Right kidney (tissue), 1 donor: ENCODE measurements at regions not wholly inside any gene's neighbourhood (a gene's known extent, or its start where the extent isn't known, plus 50 kb on each side); places are given as distances from the start of the nearest gene placed in this dataset.

Source experiments
- DNase-seq: peaks from one replicate; pipeline ENCODE4 v3.0.0-alpha.2; 2016

DNA sequence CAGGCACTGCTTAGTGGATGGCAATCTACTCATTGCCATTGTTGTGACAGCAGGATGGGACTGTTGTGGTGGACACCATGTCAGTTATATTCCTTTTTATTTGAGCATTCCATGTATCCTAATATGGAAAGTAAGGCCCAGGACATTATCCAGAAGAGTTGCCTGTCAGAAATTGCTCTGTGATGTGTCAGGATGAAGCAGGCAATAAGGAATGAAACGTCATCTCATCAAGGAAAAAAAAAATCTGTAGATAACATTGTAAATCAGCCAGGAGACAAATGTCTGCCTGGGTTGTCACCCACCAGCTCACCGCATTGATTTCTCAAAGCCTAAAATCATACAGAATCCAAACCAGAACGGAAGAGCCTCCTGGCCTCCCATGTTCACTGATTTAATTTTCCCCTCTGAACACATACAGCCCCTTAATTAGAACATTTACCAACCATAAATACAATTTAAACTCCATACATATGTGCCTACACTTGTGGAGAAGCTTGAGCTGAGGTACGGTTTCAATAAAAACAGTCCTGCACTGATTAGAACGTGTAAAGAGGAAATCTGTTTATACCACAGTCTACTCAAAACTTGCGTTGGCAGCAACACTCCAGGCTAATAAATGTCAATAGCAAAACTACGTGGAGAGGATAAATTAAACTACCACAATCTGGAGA, 73.9 kb downstream of the FOXD1 start:
- no peak for DNase-seq

DNA sequence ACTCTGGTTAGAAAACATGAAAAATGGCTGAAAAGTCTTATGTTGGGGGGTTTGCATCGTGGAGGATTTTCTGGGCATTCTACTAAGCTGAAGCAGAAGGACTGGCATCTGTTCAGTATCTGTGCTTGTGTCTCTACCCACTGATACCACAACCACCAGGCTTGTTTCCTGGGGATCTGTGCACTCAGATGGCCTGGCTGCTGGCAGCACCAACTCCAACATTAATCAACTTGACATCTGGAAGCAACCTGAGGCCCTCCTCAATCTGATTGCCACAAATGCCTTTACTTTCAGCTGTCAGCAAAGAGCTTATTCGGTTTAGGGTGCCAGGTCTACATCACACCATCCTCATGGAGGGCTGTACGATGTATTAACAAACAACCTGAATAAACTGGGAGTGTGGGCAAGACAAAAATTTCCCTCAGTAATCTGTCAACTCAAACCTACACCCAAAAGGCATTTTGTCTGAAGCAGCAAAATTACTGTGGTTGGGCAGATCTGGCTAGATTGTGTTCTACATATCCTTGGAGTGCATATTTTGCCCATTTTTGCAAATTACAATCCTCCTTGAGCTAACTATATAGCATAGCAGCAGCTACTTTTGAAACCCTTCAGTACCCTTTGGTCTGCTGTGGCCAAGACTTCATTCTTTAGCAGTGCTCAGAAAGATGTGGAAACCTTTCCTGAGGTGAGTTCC, 74.6 kb downstream of the FOXD1 start:
- DNase-seq: no peak

DNA sequence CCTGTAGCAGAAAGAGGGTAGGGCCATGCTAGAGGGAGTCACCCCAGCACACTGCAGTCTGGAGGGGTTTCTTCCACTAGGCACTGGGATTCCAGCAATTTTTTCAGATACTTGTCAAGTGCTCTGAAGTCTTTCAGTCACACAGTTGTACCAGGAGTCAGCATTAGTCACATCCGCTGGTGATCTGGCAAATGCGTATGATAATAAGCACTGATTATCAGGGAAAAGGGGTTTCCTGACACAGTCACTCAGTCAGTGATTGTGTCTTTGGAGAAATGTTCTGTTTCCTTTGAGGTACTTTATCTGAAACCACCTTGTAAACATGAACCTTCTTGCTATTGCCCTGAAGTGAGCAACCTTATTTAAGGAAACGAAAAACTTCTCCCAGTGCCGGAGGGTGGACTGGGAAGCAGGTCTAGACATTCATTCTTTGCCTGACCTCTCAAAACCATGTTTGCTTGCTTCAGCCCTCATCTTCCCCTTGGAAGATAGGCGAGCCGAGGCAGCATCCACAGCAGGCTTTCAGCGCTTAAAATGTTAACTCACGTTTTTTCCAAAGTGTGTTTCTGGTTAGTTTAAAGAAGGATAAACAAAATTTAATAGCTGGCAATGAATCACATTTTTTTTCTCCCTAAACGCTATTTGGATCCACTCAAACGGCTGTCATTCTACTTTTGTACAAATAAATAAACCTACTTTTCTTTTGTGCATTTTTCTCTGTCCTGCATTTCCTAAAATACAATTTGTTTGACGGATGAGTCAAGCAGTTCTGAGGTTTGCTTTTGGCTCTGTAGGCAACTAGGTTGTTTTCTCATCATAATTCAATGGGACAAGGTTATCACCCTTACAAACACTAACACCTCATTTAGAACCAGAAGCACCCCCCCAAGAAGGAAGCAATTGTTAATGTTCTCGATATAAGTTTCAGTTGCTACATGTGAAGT, 77.7 kb downstream of the FOXD1 start:
- DNase-seq: no peak

DNA sequence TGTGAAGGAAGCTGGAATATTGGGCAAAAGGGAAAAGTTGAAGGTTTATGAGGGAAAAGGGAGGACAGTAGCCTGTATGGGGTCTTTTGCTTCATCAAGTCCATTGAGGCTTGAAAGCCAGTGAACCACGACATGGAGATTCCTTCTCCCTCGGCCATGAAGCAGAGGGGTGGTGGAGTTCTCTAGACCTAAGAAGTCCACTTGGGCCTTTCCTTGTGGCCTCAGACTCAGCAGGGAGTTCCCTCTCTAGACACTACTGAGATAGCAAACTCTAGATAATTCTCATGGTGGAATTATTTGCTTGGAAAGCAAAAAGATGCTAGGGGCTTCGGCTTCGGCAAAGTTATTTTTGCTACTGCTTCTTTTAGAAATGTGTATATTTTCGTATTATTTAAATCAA, 78.5 kb downstream of the FOXD1 start:
- DNase-seq: no peak

DNA sequence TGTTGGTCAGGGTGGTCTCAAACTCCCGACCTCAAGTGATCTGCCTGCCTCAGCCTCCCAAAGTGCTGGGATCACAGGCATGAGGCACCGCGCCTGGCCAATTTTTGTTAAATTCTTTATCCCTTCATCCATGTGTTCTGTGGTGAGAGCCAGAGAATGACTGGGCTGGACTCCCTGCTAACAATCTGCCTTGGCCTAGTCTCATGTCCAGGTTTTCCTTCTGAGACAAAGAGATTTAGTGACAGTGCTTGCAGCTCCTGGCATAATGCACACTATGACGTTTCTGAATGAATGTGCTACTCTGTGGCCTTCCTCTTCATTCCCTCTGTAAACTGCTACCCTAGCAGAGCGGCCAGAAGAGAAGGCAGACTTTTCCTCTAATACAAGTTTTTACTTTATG, 79.3 kb downstream of the FOXD1 start:
- DNase-seq: no peak

DNA sequence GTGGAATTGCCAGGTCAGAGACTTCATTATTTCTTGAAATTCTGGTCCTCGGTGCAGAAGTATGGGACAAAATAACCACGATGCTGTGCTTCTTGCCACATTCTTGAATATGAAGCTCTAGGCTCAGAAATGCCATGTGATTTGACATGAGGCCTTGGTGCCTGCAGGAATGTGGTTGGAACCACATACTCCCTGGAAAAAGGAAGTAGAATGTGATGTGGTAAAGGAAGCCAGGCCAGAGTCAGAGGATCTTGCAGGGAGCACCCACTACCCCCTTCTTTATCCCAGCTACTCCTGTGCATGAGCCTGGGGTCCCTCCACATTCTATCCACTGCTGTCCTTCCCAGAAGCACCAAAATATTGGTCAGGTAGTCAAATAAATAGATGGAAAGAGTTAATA, 80.9 kb downstream of the FOXD1 start:
- no peak for DNase-seq

DNA sequence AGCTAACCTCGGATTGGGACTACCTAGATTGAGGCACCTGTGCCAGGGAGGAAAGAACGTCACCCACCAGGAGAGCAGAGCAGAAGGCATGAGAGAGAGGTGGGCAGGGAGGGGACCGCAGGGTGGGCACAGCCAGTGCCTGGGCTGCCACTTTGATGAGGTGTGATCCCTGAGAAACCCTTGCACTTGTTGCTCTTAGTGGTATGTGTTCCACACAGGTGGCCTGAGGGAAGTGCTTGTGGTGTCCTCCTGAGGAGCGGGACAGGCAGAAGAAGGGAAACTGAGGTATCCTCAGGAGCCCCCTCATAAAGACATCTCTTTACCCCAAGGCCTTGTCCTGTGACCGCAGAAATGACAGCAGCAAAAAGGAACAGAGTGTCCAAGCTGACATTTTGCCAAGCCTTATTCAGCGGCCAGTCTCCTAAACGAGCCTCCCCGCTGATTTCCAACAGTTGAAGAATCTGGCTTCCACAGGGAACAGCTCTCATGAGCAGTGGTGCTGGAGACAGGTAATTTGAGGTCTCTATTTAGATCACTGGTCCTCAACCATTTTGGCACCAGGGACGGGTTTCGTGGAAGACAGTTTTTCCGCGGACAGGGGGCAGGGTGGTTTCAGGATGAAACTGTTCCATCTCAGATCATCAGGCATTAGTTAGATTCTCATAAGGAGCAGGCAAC, 82.4 kb downstream of the FOXD1 start:
- no peak for DNase-seq

DNA sequence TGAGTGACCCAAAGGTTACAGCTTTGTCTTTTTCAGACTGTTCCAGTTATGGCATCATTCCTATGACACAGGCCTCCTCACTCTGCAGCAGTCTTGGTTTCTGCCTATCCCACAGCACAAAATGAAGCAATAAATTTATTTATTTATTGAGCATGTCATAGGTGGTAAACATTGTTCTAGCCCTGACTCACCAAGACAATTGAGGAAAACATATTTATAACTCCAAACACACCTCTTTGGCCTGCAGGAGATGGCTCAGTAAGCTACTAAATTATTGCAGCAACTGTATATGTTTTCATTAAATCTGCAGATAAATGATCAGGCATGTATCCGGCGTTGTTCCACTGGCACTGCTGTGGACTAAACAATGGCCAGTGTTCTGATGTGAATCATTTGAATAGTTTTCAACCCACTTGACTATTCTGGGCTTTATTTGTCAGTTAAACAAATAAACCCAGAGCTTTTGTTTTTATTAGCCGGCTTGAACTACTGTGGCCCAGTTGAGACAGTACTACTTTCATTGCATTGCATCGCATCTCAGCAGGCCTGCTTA, 83.2 kb downstream of the FOXD1 start:
- no peak for DNase-seq

DNA sequence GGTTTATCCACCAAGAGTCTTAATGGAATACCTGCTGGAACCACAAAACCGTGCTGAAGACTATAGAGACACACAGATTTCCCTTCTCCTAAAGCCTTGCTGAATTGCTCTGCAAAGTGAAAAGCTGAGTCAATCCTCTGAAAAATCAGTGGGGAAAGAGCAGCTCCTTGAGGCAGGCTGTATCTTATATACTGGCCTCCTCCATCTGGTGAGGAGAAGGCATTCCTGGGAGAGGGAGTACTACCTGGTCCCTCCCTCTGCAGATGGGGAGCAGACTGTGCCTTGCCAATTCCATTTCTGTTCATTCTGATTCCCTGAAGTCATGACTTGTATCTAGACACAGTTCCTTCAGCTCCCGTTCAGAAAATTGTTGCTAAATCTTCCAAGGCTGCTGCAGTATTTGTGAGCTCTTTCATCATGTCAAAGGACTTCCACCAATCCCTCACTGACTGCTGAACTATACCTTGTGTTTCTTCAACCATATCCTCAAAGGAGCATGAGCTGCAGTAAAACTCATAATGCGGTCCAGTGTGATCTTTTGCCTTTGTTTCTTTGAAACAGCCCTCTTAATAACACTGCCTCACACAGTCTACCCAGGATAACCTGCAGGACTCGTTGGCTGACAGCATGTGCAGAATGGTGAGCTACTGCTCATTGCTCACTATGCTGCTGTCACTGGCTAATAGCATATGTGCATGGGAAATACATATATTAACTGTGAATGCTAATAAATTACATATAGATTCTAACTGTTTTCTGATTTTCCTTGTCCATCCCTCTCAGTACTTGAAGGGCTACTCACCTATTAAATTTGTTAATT, 84.5 kb downstream of the FOXD1 start:
- DNase-seq: no peak

DNA sequence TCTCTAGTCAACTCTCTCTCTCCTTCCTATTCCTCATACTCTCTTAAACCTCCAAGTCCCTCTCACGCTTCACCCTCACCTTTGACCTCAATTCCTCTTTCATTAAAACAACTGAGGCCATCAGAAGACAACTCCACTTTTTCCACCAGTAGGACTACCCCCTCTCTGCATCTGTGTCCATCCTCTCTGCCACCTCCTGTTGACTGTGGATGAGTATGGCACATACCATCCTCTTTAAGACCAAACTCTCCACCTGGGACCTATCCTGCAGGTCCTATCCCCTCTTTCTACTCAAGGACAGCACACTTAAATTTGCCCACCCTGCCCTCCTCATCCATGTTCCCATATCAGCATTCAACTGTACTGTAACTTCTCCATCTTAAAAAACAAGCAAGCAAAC, 89.2 kb downstream of the FOXD1 start:
- DNase-seq: no peak

DNA sequence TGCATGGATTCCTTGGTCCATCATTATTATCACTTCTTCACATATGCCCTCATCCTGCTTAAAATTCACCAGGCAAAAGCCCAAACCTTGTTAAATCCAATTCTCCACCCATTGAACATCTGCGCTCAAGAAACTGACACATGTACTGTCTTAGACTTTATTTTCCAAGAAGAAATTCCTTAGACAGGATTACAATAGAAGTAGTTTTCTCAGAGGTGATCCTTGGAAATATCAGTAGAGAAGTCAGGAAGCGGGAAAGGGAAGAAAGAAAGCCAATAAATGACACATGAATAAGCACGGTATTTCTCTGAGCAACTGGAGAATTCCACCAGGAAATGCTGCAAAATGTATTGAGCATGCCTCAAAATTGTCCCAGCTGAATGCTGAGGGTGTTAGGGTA, 90.2 kb downstream of the FOXD1 start:
- no peak for DNase-seq

DNA sequence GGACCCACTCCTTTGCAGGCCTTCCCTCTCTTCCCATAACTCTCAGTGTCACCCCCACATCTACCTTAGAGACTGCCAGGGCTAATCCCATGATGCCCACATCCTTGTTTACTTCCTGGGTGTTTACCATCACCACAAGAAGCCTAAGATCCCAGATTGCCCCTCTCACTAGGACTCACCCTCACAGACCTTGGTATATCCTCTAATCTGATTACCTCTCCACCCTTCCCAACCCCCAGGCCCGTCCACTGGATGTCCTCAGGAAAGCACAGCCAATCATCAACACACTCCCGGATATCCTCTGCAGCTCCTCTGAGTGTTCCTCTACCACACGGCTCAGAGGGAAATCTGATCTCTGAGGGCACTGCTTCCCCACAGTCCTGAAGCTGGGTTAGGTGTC, 91.0 kb downstream of the FOXD1 start:
- no peak for DNase-seq

DNA sequence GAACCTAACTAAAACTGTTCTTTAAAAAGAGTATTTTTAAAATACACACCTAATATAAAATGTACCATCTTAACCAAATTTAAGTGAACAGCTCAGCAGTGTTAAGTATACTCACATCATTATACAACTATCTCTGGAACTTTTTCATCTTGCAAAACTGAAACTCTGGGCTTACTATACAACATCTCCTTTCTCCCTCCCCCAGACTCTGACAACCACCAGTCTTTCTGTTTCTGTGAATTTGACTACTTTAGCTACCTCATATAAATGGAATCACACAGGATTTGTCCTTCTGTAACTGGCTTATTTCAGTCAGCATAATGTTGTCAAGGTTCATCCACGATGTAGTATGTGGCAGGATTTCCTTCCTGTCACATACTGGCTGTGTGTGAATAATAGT, 93.5 kb downstream of the FOXD1 start:
- DNase-seq: no peak

DNA sequence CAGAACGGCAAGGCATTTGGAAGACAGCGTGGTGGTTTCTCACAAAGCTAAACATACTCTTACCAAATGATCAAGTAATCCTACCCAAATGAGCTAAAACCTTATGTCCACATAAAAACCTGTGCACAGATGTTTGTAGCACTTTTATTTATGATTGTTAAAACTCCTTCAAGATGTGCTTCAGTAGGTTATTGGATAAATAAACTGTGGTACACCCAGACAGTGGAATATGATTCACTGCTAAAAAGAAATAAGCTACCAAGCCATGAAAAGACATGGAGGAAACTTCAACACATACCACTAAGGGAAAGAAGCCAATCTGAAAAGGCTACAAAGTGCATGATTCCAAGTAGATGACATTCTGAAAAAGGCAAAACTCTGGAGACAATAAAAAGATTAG, 94.2 kb downstream of the FOXD1 start:
- no peak for DNase-seq

DNA sequence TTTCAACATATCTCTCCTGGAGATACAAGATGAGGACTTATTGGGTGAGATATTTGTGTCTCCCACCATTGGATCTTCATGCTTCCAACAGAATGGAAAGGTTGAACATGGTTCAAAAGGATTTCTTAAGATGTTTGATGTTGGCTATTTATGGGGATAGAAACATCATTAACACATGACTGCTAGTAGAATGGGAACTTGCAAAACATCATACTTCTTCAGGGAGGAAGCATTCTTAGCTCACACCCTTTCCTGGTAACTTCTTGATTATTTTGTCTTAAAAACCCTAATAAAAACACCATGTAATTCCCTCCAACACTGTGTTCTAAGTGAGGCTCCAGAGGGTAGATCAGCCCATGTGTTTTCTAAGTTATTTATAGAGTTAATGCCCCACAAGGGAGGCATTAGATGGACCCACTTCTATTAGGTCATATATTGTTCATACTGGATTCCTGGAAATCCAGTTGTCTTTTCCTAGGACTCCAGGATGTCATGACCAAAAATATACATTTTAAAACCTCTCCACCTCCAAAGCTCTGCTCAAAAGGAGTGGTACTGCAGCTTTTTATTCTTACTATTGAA, 95.8 kb downstream of the FOXD1 start:
- DNase-seq: no peak

DNA sequence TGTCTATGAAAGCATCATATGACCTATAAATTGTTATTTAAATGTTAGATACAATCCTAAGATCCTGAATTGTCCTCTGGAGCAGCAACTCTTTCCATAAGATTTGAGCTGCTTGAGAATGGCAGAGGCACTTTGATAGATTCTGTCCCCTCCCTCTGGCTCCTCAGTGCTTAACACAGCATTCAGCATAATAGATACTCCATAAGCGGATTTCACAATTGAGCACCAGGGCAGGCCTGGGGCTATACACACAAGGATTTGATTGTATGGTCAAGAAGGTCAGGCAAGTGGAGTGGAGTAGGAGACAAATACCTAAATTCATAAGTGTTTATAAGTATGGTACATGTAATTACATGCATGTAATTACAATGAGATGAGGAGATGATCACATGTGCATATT, 96.3 kb downstream of the FOXD1 start:
- DNase-seq: no peak

DNA sequence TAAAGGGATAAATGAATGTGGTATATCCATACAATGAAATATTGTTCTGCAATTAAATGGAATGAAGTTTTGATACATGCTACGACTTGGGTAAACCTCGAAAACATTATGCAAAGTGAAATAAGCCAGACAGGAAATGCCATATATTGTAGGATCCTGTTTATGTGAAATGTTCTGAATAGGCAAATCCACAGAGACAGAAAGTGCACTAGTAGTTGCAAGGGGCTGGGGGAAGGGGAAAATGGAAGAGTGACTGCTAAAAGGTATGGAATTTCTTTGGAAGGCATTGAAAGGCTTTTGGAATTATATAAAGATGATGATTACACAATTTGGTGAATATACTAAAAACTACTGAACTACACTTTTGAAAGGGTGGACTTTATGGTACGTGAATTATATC, 97.0 kb downstream of the FOXD1 start:
- DNase-seq: no peak

DNA sequence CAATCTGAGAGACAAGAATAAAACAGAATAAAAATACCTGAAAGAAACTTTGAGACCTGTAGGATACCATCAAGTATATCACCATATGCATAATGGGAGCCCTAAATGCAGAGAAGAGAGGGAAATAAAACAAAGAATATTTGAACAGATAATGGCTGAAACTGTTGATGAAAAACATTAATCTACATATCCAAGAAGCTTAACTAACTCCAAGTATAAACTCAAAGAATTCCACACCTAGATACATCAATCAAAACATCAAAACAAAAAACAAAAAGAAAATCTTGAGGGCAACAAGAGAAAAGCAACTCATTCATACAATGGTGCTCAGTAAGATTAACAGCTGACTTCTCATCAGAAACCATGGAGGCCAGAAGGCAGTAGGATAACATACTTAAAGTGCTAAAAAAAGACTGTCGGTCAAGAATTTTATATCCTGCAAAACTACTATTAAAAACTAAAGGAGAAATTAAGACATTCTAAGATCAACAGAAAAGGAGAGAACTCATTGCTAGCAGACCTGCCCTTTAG, 101.6 kb downstream of the FOXD1 start:
- no peak for DNase-seq

DNA sequence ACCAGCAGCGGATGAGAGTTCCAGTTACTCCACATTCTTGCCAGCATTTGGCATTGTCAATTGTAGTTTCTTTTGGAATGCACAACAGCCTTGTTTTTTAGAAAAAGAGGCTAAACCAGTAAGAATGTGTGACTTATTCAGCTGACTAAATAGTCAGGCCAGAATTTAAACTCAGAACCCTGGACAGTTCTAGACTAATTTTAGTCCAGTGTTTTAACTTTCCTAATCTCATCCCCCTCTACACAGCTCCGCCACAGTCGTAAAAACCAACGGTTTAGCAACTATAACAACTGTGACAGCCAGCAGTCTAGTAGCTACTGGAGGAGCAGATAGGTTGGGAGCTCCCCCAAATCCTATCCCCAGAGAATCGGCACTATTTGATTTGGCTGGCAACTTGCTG, 103.7 kb downstream of the FOXD1 start:
- no peak for DNase-seq

DNA sequence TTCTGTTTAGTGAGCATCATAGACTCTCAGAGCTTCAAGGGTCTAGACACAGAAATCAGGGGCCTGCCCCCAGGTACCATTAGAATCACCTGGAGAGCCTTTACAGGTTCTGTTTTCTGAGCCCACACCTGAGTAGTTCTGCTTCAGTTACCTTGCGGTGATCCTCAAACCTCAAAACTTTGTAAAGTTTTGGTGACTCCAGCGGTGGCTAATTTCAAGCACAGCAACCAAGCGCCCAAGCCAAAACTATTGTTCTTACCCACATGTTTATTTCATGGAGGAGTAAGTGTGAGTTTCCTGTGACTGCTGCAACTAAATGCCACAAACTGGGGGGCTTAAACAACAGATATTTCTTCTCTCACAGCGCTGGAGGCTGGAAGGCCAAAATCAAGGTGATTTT, 108.9 kb downstream of the FOXD1 start:
- no peak for DNase-seq

DNA sequence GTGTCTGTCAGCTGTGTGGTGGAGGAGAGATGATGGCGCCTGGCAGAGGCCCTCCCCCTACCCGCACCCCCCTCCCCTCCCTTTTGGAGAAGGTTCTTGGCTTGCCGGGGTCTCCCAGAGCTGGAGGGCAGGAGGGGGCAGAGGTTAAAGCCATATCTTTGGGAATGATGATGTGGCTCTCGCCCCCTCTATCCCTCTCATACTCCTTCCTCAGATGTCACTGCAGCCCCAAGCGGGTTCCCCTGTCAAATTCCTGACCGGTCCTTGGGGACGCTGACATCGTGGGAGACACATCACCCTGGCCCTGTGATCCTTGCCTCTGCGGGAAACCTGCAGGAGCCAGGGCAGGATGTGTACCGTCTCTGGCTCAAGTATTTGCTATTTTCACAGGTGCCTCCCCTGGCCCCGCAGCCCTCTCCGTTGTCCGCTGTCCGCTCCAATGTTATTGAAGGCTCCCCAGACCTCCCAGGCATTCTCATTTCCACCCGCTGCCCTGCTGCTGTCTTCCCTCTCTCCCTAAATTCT, 109.5 kb downstream of the FOXD1 start:
- DNase-seq: peak; percentile 22
